ENCODE measurements at regions not wholly inside any gene's neighbourhood (a gene's known extent, or its start where the extent isn't known, plus 50 kb on each side); places are given as distances from the start of the nearest gene placed in this dataset.

DNA sequence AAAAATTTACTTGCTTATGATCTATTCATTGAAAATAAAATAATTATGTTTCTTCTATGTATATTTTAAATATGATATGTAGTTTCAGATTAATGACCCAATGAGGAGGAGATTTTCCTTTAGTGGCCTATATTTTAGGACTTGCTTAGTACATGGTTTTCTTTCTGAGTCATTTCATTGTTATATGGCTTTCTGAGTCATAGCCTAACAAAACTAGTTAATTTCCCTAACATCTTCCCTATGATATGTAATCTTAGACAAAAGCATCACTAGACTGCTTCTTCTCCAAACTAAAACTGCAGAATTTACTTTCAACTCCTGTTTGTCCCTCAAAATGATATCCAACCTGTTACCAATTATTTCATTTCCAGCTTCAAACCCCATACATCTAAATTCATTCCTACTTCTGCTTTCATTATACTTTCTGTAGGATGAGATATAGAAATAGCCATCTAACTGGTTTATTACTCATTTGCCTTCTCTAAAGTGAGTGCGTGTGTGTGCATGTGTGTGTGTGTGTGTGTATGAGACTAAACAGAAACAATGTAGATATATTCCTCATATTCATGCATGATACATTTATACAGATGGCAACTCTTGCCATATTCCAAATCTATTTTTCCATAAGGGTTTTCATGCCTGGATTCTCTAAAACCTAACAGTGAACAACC is 915.0 kb upstream of the GBE1 start:
- DNase-seq (no peak), ATAC-seq (no peak)
- H3K4me1 ChIP-seq: no peaks in the 10 kb centered on the region
- intact Hi-C loops (cut with DNase I): no loop called here
- H3K36me3 ChIP-seq: no peaks in the 10 kb centered on the region
- 88 to 93% methylated on average over 1 of the region's 1 CpG for WGBS, 2 donors
- TF ChIP-seq, protein P1, sequence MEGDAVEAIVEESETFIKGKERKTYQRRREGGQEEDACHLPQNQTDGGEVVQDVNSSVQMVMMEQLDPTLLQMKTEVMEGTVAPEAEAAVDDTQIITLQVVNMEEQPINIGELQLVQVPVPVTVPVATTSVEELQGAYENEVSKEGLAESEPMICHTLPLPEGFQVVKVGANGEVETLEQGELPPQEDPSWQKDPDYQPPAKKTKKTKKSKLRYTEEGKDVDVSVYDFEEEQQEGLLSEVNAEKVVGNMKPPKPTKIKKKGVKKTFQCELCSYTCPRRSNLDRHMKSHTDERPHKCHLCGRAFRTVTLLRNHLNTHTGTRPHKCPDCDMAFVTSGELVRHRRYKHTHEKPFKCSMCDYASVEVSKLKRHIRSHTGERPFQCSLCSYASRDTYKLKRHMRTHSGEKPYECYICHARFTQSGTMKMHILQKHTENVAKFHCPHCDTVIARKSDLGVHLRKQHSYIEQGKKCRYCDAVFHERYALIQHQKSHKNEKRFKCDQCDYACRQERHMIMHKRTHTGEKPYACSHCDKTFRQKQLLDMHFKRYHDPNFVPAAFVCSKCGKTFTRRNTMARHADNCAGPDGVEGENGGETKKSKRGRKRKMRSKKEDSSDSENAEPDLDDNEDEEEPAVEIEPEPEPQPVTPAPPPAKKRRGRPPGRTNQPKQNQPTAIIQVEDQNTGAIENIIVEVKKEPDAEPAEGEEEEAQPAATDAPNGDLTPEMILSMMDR (IDR thresholded peaks at IDR 0.05): no peak
- H3K27me3 ChIP-seq: no peaks in the 10 kb centered on the region
- no peak overlapping the region for H3K27ac ChIP-seq
- no peak overlapping the region for H3K4me3 ChIP-seq
- no peaks in the 10 kb centered on the region for H3K9me3 ChIP-seq

DNA sequence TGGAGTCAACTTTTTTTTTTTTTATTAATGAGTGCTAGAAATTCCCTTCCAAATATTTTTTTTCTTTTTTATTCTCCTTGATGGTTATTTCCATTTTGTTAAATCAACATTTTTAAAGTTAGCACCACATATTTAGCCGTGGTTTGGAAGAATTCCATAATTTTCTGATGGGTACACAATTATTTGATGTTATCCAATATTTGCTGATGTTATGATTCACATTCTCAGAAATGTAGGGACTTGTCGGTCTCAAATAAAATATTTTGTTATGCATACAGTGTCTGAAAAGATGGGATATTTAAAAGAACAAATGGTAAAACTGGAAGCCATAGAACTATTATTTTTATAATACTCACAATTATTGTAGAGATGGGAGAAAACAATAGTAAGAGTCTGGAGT is 911.5 kb upstream of the GBE1 start:
- no peaks in the 10 kb centered on the region for H3K27me3 ChIP-seq
- WGBS, 2 donors: 77 to 83% methylated on average over 2 of the region's 2 CpGs
- intact Hi-C loops (cut with DNase I): no loop called here

DNA sequence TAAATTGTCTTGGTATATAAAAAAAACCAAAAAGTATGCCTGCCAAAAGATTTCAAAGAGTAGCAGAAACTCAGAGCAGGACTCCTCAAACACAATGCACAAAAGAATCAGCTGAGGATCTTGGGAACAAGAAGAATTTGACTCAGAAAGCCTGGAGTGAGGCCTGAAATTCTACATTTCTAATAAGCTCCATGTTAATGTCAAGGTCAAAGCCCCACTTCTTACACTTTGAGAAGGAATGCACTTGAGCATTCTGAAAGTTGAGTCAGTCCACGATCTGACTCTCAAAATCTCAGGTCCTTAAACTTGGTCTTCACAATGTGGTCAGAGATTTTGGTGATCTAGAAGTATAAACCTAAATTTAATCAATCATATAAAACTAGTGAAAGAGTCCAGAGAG is 910.0 kb upstream of the GBE1 start:
- H3K27ac ChIP-seq: no peak overlapping the region
- DNase-seq (no peak), ATAC-seq (no peak)
- 48 to 55% methylated on average over 1 of the region's 1 CpG for whole genome bisulfite sequencing, 2 donors
- H3K9me3 ChIP-seq: peaks cover 0 to 9% (median 0%) of the 10 kb centered on the region in 11 donors
- no peak overlapping the region for H3K4me3 ChIP-seq
- H3K4me1 ChIP-seq: no peaks in the 10 kb centered on the region
- TF ChIP-seq, protein P1 (IDR thresholded peaks at IDR 0.05): no peak
- no peaks in the 10 kb centered on the region for H3K36me3 ChIP-seq
- intact Hi-C loops (cut with DNase I): no loop called here
- no peaks in the 10 kb centered on the region for H3K27me3 ChIP-seq

More for the DNA sequence above, 911.5 kb upstream of the GBE1 start:
- H3K27ac ChIP-seq: no peak overlapping the region
- H3K9me3 ChIP-seq: peaks cover 0 to 1% (median 0%) of the 10 kb centered on the region in 11 donors
- TF ChIP-seq, protein P1 (IDR thresholded peaks at IDR 0.05): no peak
- no peaks in the 10 kb centered on the region for H3K4me1 ChIP-seq
- ATAC-seq (no peak), DNase-seq (no peak)
- no peaks in the 10 kb centered on the region for H3K36me3 ChIP-seq
- H3K4me3 ChIP-seq: no peak overlapping the region

DNA sequence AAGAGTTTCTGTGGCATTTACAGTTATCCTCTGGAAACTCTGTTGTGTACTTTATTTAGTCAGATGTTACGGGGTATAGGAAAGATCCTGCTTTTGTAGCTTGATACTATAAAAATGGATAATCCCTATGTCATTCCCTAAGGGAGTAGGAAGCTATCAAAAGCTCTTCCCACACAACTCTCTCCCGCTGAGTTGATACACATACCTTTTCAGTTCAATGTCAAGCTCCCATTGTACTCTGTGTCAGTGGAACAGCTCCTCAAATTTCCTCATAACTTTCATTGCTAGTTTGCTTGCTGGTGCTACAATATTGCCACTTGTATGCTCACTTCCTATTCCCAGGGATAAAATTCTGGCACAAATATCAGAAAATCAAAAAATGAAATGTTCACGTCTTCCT is 893.3 kb upstream of the GBE1 start:
- no peak for ATAC-seq
- WGBS, 2 donors: 55 to 62% methylated on average over 3 of the region's 3 CpGs
- TF ChIP-seq, protein P1 (IDR thresholded peaks at IDR 0.05): no peak
- intact Hi-C loops (cut with DNase I): no loop called here
- Histone ChIP-seq H3K27me3 (no peaks in the 10 kb centered on the region), H3K27ac (no peak overlapping the region), H3K4me3 (no peak overlapping the region), H3K9me3 (peaks cover 0 to 14% (median 0%) of the 10 kb centered on the region in 11 donors), H3K36me3 (no peaks in the 10 kb centered on the region), H3K4me1 (no peaks in the 10 kb centered on the region)
- DNase-seq: no peak

Measured in heart right ventricle (tissue), 16 donors.